ENCODE measurements at regions not wholly inside any gene's neighbourhood (a gene's known extent, or its start where the extent isn't known, plus 50 kb on each side); places are given as distances from the start of the nearest gene placed in this dataset.

- no peaks in the 10 kb centered on the region for H3K27me3 ChIP-seq (ENCODE audit: insufficient read depth, low read length)
- H3K36me3 ChIP-seq (ENCODE audit: insufficient read depth, low read depth, low read length), result no peaks in the 10 kb centered on the region
- H3K9me3 ChIP-seq (ENCODE audit: insufficient read depth, low read depth, low read length), result no peaks in the 10 kb centered on the region
- no peak overlapping the region for H3K27ac ChIP-seq (ENCODE audit: low read length)
- no peak overlapping the region for H3K4me3 ChIP-seq (ENCODE audit: low read length)
- H3K9ac ChIP-seq (ENCODE audit: low read depth, low read length), result no peak overlapping the region
- H3K4me1 ChIP-seq (ENCODE audit: insufficient read depth, low read length), result no peaks in the 10 kb centered on the region
Measured at GRCh38 chr7:42805601-42806000, 106.3 kb downstream of the C7orf25 start.

GRCh38 chr7:42794673-42795072 is 117.2 kb downstream of the C7orf25 start:
- H3K27ac ChIP-seq (ENCODE audit: low read length), result no peak overlapping the region
- no peak overlapping the region for H3K9ac ChIP-seq (ENCODE audit: low read depth, low read length)
- H3K4me1 ChIP-seq (ENCODE audit: insufficient read depth, low read length), result no peaks in the 10 kb centered on the region
- H3K36me3 ChIP-seq (ENCODE audit: insufficient read depth, low read depth, low read length), result no peaks in the 10 kb centered on the region
- no peaks in the 10 kb centered on the region for H3K9me3 ChIP-seq (ENCODE audit: insufficient read depth, low read depth, low read length)
- no peak overlapping the region for H3K4me3 ChIP-seq (ENCODE audit: low read length)
- H3K27me3 ChIP-seq (ENCODE audit: insufficient read depth, low read length), result no peaks in the 10 kb centered on the region

GRCh38 chr7:42792841-42793240 is 119.0 kb downstream of the C7orf25 start:
- Histone ChIP-seq H3K4me3 (ENCODE audit: low read length) (no peak overlapping the region), H3K27me3 (ENCODE audit: insufficient read depth, low read length) (no peaks in the 10 kb centered on the region), H3K27ac (ENCODE audit: low read length) (no peak overlapping the region), H3K9ac (ENCODE audit: low read depth, low read length) (no peak overlapping the region), H3K9me3 (ENCODE audit: insufficient read depth, low read depth, low read length) (no peaks in the 10 kb centered on the region), H3K36me3 (ENCODE audit: insufficient read depth, low read depth, low read length) (no peaks in the 10 kb centered on the region), H3K4me1 (ENCODE audit: insufficient read depth, low read length) (no peaks in the 10 kb centered on the region)

DNA sequence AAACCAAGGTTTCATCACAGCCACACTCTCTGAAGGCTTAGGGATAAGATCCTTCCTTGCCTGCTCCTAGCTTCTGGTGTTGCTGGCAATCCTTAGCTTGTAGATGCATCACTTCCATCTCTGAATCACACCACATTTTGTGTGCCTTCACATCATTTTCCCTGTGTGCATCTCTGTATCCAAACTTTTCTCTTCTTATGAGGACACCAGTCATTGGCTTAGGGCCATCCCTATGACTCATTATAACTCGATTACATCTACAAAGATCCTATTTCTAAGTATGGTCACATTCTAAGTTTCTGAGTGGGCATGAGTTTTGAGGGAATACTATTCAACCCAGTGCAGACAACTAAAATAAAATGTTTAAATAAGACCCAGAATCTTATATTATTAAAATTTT is 121.7 kb downstream of the C7orf25 start:
- H3K36me3 ChIP-seq (ENCODE audit: insufficient read depth, low read depth, low read length), result no peaks in the 10 kb centered on the region
- H3K27ac ChIP-seq (ENCODE audit: low read length), result no peak overlapping the region
- H3K9me3 ChIP-seq (ENCODE audit: insufficient read depth, low read depth, low read length), result no peaks in the 10 kb centered on the region
- no peaks in the 10 kb centered on the region for H3K4me1 ChIP-seq (ENCODE audit: insufficient read depth, low read length)
- no peak overlapping the region for H3K4me3 ChIP-seq (ENCODE audit: low read length)
- H3K9ac ChIP-seq (ENCODE audit: low read depth, low read length), result no peak overlapping the region
- no peaks in the 10 kb centered on the region for H3K27me3 ChIP-seq (ENCODE audit: insufficient read depth, low read length)

DNA sequence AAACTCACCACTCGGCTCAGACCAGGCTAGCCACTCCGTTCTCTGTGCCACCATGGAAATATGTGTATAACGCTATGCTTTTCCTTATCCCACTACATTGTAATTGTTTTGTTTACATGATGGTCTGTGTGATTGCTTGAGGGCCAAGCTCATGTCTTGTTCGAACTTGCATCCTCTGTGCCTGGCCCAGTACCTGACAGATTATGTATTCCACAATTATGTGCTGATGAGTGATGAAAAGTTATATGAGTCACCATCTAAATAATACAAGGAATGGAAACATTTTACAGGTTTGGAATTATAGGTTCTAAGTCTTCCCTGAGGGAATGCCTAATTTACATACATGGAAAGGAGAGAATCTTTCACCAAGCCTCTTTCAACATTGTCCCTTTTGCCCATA is 137.4 kb downstream of the C7orf25 start:
- Histone ChIP-seq H3K4me3 (ENCODE audit: low read length) (no peak overlapping the region), H3K4me1 (ENCODE audit: insufficient read depth, low read length) (no peaks in the 10 kb centered on the region), H3K27ac (ENCODE audit: low read length) (no peak overlapping the region), H3K9ac (ENCODE audit: low read depth, low read length) (no peak overlapping the region), H3K36me3 (ENCODE audit: insufficient read depth, low read depth, low read length) (no peaks in the 10 kb centered on the region), H3K9me3 (ENCODE audit: insufficient read depth, low read depth, low read length) (peaks cover 11% of the 10 kb centered on the region), H3K27me3 (ENCODE audit: insufficient read depth, low read length) (no peaks in the 10 kb centered on the region)

- Histone ChIP-seq H3K27me3 (ENCODE audit: insufficient read depth, low read length) (no peaks in the 10 kb centered on the region), H3K36me3 (ENCODE audit: insufficient read depth, low read depth, low read length) (no peaks in the 10 kb centered on the region), H3K9me3 (ENCODE audit: insufficient read depth, low read depth, low read length) (no peaks in the 10 kb centered on the region), H3K4me1 (ENCODE audit: insufficient read depth, low read length) (no peaks in the 10 kb centered on the region), H3K4me3 (ENCODE audit: low read length) (no peak overlapping the region), H3K9ac (ENCODE audit: low read depth, low read length) (no peak overlapping the region), H3K27ac (ENCODE audit: low read length) (no peak overlapping the region)
Measured at GRCh38 chr7:42770114-42770513, 141.8 kb downstream of the C7orf25 start.

- H3K27ac ChIP-seq (ENCODE audit: low read length), result no peak overlapping the region
- H3K27me3 ChIP-seq (ENCODE audit: insufficient read depth, low read length), result no peaks in the 10 kb centered on the region
- H3K36me3 ChIP-seq (ENCODE audit: insufficient read depth, low read depth, low read length), result no peaks in the 10 kb centered on the region
- H3K9me3 ChIP-seq (ENCODE audit: insufficient read depth, low read depth, low read length), result no peaks in the 10 kb centered on the region
- H3K9ac ChIP-seq (ENCODE audit: low read depth, low read length), result no peak overlapping the region
- no peak overlapping the region for H3K4me3 ChIP-seq (ENCODE audit: low read length)
- H3K4me1 ChIP-seq (ENCODE audit: insufficient read depth, low read length), result no peaks in the 10 kb centered on the region
Measured at GRCh38 chr7:42768045-42768444, 143.8 kb downstream of the C7orf25 start.

DNA sequence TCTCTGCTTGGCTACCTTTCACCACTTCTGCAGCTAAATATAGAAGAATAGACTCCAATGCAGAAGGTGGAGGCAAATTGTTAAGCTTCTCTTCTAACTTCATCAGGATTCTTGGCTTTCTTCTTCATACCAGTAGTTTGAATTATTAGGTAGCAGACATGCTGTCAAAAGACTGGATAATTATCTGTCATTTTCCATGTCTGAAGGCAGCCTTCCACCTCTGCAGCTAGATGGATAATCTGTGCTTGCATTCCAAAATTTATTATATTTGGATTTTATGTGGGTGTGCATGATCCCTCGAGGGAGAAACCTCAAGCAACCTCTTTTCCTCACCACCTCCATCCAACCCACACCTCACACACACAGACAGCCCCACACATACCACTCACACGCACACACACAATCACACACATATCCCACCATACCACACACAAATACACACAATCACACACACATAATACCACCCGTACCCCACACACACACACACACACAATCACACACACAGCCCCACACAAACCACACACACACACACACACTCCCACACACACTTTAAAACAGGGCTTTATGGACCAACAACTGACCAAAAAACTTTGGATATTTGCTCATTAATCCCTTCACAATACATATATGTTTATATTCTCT is 145.0 kb downstream of the C7orf25 start:
- no peak overlapping the region for H3K27ac ChIP-seq (ENCODE audit: low read length)
- no peaks in the 10 kb centered on the region for H3K36me3 ChIP-seq (ENCODE audit: insufficient read depth, low read depth, low read length)
- no peaks in the 10 kb centered on the region for H3K9me3 ChIP-seq (ENCODE audit: insufficient read depth, low read depth, low read length)
- no peaks in the 10 kb centered on the region for H3K27me3 ChIP-seq (ENCODE audit: insufficient read depth, low read length)
- no peak overlapping the region for H3K9ac ChIP-seq (ENCODE audit: low read depth, low read length)
- H3K4me3 ChIP-seq (ENCODE audit: low read length), result no peak overlapping the region
- H3K4me1 ChIP-seq (ENCODE audit: insufficient read depth, low read length), result no peaks in the 10 kb centered on the region

DNA sequence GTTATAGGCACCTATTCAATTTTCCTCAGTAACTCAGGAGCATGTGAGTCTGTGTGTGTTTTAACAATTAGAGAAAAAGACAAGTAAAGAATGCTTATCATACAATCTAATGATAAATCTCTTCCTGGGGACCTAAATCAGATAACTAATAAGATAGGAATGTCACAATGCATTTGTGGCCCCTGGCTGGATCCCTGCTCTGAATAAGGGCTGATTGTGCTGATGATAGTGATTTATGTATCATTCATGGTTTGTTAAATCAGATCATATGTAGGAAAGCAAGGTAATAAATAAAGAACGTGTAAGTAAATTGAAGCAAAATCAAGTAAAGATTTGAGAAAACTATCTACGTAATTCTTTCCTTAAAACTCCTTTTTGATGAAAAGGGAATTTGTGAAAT is 145.9 kb downstream of the C7orf25 start:
- H3K27ac ChIP-seq (ENCODE audit: low read length), result no peak overlapping the region
- H3K9ac ChIP-seq (ENCODE audit: low read depth, low read length), result no peak overlapping the region
- H3K4me3 ChIP-seq (ENCODE audit: low read length), result no peak overlapping the region
- H3K4me1 ChIP-seq (ENCODE audit: insufficient read depth, low read length), result no peaks in the 10 kb centered on the region
- H3K36me3 ChIP-seq (ENCODE audit: insufficient read depth, low read depth, low read length), result no peaks in the 10 kb centered on the region
- H3K27me3 ChIP-seq (ENCODE audit: insufficient read depth, low read length), result no peaks in the 10 kb centered on the region
- no peaks in the 10 kb centered on the region for H3K9me3 ChIP-seq (ENCODE audit: insufficient read depth, low read depth, low read length)

DNA sequence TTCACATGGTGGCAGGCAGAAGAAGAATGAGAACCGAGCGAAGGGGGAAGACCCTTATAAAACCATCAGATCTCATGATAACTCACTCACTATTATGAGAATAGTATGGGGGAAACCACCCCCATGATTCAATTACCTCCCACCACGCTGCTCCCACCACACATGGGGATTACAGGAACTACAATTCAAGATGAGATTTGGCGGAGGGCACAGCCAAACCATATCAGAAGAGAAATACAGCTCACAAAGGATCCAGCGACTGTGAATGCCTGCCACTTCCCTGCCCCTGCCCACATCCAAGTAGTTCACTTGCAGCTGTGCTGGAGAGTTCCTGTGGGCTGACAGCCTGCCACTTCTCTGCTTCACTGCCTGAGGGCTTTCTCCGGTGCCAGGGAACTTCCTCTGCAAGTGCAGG is 148.7 kb downstream of the C7orf25 start:
- H3K9me3 ChIP-seq (ENCODE audit: insufficient read depth, low read depth, low read length), result peaks cover 4% of the 10 kb centered on the region; the same call in 1 of the 2 replicates
- no peaks in the 10 kb centered on the region for H3K4me1 ChIP-seq (ENCODE audit: insufficient read depth, low read length)
- no peak overlapping the region for H3K9ac ChIP-seq (ENCODE audit: low read depth, low read length)
- no peak overlapping the region for H3K4me3 ChIP-seq (ENCODE audit: low read length)
- no peak overlapping the region for H3K27ac ChIP-seq (ENCODE audit: low read length)
- no peaks in the 10 kb centered on the region for H3K36me3 ChIP-seq (ENCODE audit: insufficient read depth, low read depth, low read length)
- no peaks in the 10 kb centered on the region for H3K27me3 ChIP-seq (ENCODE audit: insufficient read depth, low read length)

- Histone ChIP-seq H3K27me3 (ENCODE audit: insufficient read depth, low read length) (no peaks in the 10 kb centered on the region), H3K27ac (ENCODE audit: low read length) (no peak overlapping the region), H3K36me3 (ENCODE audit: insufficient read depth, low read depth, low read length) (no peaks in the 10 kb centered on the region), H3K9ac (ENCODE audit: low read depth, low read length) (no peak overlapping the region), H3K4me3 (ENCODE audit: low read length) (no peak overlapping the region), H3K9me3 (ENCODE audit: insufficient read depth, low read depth, low read length) (peaks cover 4% of the 10 kb centered on the region; the same call in 1 of the 2 replicates), H3K4me1 (ENCODE audit: insufficient read depth, low read length) (no peaks in the 10 kb centered on the region)
Measured at GRCh38 chr7:42761486-42761885, 150.4 kb downstream of the C7orf25 start.

DNA sequence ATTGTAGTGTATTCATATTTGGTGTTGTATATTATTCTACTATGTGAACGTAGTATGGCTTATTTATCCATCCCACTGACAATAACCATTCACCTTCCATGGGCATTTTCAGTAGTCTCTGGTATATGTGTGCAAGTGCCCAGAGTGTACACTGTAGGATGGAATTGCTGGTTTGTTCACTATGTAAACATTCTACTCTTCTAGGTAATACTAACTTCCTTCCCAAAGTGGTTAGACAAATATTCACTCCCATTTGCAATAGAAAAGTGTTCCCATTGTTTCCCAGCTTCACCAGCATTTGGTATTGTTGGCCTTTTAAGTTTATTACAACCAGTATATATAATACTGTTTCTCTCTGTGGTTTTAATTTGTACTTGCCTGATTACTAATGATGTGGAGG is 153.7 kb downstream of the C7orf25 start:
- Histone ChIP-seq H3K27ac (ENCODE audit: low read length) (no peak overlapping the region), H3K4me1 (ENCODE audit: insufficient read depth, low read length) (0 out of 2 replicates have a peak, but pooled peaks cover 9% of the 10 kb centered on the region), H3K27me3 (ENCODE audit: insufficient read depth, low read length) (no peaks in the 10 kb centered on the region), H3K9ac (ENCODE audit: low read depth, low read length) (no peak overlapping the region), H3K9me3 (ENCODE audit: insufficient read depth, low read depth, low read length) (peaks cover 4% of the 10 kb centered on the region; the same call in 1 of the 2 replicates), H3K4me3 (ENCODE audit: low read length) (no peak overlapping the region), H3K36me3 (ENCODE audit: insufficient read depth, low read depth, low read length) (no peaks in the 10 kb centered on the region)
